ENCODE measurements at regions not wholly inside any gene's neighbourhood (a gene's known extent, or its start where the extent isn't known, plus 50 kb on each side); places are given as distances from the start of the nearest gene placed in this dataset.

DNA sequence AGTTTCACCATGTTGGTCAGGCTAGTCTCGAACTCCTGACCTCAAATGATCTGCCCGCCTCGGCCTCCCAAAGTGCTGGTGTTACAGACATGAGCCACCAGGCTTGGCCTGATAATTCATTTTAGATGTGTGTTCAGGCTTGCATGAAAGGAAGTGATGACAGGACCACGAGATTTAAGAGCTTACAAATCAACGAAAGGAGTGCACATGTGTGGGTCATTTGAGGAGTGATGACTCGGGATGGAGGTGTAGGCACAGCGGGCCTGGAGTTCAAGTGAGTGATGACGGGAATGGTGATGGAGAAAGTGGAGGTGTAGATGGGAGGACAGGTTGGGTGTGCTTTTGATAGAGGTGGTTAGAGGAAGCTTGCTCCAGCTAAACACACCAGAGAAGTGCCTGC, 742.4 kb downstream of the GALR1 start:
- no peak overlapping the region for H3K4me3 ChIP-seq (ENCODE audit: low read depth, low read length)
- no peak for DNase-seq (ENCODE audit: low read depth)
- TF ChIP-seq, protein P1, sequence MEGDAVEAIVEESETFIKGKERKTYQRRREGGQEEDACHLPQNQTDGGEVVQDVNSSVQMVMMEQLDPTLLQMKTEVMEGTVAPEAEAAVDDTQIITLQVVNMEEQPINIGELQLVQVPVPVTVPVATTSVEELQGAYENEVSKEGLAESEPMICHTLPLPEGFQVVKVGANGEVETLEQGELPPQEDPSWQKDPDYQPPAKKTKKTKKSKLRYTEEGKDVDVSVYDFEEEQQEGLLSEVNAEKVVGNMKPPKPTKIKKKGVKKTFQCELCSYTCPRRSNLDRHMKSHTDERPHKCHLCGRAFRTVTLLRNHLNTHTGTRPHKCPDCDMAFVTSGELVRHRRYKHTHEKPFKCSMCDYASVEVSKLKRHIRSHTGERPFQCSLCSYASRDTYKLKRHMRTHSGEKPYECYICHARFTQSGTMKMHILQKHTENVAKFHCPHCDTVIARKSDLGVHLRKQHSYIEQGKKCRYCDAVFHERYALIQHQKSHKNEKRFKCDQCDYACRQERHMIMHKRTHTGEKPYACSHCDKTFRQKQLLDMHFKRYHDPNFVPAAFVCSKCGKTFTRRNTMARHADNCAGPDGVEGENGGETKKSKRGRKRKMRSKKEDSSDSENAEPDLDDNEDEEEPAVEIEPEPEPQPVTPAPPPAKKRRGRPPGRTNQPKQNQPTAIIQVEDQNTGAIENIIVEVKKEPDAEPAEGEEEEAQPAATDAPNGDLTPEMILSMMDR (conservative IDR thresholded peaks at IDR 0.05; ENCODE audit: low read depth, low read length): no peak

DNA sequence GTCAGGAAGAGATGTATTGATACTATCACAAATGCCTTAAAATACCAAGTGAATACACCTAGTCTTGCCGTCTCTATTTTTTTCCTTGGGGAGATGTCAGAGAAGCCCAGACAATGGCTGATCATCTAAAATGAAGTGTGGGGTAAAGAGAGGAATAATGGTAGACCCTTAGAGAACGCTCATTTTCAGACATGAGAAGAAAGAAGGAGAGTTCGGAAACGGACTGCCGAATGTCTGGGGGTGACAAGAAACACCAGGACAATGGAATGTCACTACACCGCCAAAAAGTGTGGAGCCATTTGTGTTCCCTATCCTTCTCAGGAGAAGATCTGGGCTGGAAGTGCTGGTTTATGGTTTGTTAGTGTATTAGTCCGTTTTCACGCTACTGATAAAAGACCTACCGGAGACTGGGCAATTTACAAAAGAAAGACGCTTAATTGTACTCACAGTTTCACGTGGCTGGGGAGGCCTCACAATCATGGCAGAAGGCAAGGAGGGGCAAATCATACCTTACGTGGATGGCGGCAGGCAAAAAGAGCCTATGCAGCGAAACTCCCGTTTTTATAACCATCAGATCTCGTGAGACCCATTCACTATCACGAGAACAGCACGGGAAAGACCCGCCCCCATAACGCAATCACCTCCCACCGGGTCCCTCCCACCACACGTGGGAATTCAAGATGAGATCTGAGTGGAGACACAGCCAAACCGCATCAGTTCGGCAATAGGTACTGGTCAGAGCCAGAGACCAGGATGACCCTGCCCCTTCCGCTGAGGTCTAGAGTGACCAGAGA, 743.7 kb downstream of the GALR1 start:
- H3K4me3 ChIP-seq (ENCODE audit: low read depth, low read length): no peak overlapping the region
- DNase-seq (ENCODE audit: low read depth): no peak
- TF ChIP-seq, protein P1 (conservative IDR thresholded peaks at IDR 0.05; ENCODE audit: low read depth, low read length): no peak

DNA sequence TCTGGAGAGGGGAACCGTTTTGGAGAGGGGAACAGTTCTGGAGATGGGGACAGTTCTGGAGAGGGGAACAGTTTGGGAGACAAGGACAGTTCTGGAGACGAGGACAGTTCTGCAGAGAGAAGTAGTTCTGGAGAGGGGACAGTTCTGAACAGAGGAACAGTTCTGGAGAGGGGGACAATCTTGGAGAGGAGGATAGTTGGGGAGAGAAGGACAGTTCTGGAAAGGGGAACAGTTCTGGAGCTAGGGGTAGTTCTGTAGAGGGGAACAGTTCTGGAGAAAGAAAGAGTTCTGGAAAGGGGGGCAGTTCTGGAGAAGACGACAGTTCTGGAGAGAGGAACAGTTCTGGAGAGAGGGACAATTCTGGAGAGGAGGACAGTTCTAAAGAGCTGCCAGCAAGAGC, 745.9 kb downstream of the GALR1 start:
- no peak overlapping the region for H3K4me3 ChIP-seq (ENCODE audit: low read depth, low read length)
- DNase-seq (ENCODE audit: low read depth): no peak
- TF ChIP-seq, protein P1 (conservative IDR thresholded peaks at IDR 0.05; ENCODE audit: low read depth, low read length): no peak

DNA sequence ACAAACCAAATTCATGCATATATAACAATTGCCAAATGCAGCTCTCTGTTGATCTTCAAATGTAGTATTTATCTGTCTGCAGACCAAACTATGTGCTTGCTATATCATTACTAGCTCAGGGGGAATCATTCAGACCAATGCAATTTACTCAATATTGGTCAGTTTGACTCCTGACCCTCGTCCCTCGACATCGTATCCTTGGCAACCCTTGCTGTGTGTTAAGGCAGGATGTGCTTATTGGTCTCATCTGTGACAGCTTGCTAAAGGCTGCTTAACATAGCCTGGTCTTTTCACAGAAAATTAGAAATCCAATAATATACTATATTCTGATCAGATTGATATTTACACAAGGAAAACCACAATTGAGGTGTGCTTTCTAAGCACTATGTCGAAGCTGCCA, 747.1 kb downstream of the GALR1 start:
- H3K4me3 ChIP-seq (ENCODE audit: low read depth, low read length): no peak overlapping the region
- TF ChIP-seq, protein P1 (conservative IDR thresholded peaks at IDR 0.05; ENCODE audit: low read depth, low read length): no peak
- no peak for DNase-seq (ENCODE audit: low read depth)

DNA sequence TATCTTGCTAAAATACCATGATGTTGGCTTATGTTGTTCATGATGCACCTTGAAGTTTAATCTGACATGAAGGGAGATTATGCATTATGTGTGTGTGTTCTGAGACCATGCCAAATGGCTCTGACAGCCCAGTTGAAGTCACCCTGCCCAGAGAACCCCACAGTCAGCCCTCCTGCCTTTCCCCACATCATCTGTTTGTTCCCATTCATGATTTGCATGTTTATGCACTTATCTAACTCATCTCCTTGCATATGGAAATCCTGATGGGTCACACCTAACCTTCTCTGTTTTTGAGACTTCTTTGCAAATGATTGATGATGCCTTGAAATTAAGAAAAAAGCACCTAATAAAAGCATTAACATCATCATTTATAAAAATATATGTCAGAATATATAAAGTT, 752.2 kb downstream of the GALR1 start:
- no peak overlapping the region for H3K4me3 ChIP-seq (ENCODE audit: low read depth, low read length)
- TF ChIP-seq, protein P1 (conservative IDR thresholded peaks at IDR 0.05; ENCODE audit: low read depth, low read length): no peak
- no peak for DNase-seq (ENCODE audit: low read depth)

DNA sequence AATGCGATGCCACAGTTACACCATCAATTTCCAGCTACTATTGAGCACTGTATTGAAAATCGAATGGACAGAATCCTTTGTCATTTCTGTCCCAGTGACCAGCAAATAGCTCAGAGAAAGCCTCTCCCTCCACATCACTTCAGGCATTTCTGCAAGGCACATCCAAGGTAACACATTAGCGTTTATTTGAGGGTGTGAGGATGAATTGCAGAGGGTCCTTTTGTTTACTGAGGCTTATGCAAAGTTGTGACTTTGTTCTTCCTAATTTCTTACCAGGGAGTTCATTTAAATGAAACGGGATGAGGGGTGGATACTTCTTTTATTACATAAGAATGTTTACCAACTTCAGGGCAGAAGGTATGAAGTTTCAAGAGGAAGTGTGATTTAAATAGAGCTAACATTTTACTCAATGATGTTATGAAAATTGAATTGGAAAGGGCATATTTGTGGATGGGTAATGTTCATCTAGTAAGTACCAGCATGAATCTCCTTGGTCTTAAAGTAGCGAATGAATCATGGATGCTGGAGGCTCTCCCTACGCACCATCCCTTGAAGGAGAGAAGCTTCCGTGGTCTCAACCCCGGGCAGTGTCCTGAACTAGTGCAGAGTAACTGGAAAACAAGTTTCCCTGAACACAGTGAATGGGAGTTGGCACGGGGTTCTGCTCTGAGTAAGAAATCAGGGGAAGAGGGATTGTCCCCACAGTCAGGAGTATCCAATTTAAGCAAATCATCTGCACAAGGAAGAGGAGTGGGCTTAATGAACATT, 756.5 kb downstream of the GALR1 start:
- TF ChIP-seq, protein P1 (conservative IDR thresholded peaks at IDR 0.05; ENCODE audit: low read depth, low read length): no peak
- no peak overlapping the region for H3K4me3 ChIP-seq (ENCODE audit: low read depth, low read length)
- DNase-seq (ENCODE audit: low read depth): no peak
